ENCODE measurements at regions not wholly inside any gene's neighbourhood (a gene's known extent, or its start where the extent isn't known, plus 50 kb on each side); places are given as distances from the start of the nearest gene placed in this dataset.
"Not testable (repeated sequence)": the region's sequence is repeated elsewhere in the genome, so short reads cannot be mapped to it uniquely, and the experiment has no call there.

- FAIRE-seq, result not testable (repeated sequence)
Observed at GRCh38 chr17:46411172-46411852, 49.7 kb upstream of the ARL17B start.

More at GRCh38 chr17:46411172-46411852, 49.7 kb upstream of the ARL17B start:
- H2AFZ ChIP-seq (ENCODE audit: low read depth, low read length); H3K36me3 ChIP-seq (ENCODE audit: control insufficient read depth, insufficient read depth, low read length); DNase-seq (ENCODE audit: extremely low read depth in 1 of 4, low spot score in 3 of 4); H3K27ac ChIP-seq (ENCODE audit: extremely low read depth, low read depth, low read length); BruUV-seq (replicated peaks); in situ Hi-C loops (cut with MboI); H3K79me2 ChIP-seq (ENCODE audit: control insufficient read depth, insufficient read depth, low read length); H3K9me3 ChIP-seq (replicated peaks; ENCODE audit: control insufficient read depth, insufficient read depth, low read depth, low read length); H3K9me1 ChIP-seq (ENCODE audit: control insufficient read depth, insufficient read depth, low read length); ATAC-seq; H3K27me3 ChIP-seq (ENCODE audit: control insufficient read depth in 2 of 2, insufficient read depth in 2 of 2, low read length in 2 of 2); POLR2A ChIA-PET; H3K9ac ChIP-seq (ENCODE audit: insufficient read depth in 1 of 2, low read depth in 2 of 2, low read length in 2 of 2); H3K4me3 ChIP-seq; H3K4me1 ChIP-seq (replicated peaks in 1 of 2; ENCODE audit: control insufficient read depth in 2 of 2, insufficient read depth in 2 of 2, low read length in 2 of 2); intact Hi-C loops (cut with micrococcal nuclease); CTCF ChIA-PET (ENCODE audit: low intra/inter-chr PET ratio); H3K4me2 ChIP-seq (ENCODE audit: insufficient read depth, low read length); H4K20me1 ChIP-seq (replicated peaks; ENCODE audit: control insufficient read depth, insufficient read depth, low read length): not testable (repeated sequence)
- no CpG with 5 or more reads among the region's 5 CpGs for WGBS (ENCODE audit: insufficient coverage, low coverage, missing lambda C conversion rate)
